Caco-2 (cell line): ENCODE measurements at regions not wholly inside any gene's neighbourhood (a gene's known extent, or its start where the extent isn't known, plus 50 kb on each side); places are given as distances from the start of the nearest gene placed in this dataset.

Experiments used
- BruUV-seq: library from RNA; stranded (reverse); fragments of 400-500 nt; replicated peaks from 2 replicates; lab custom pipeline; 2021; lab: Mats Ljungman, UMichigan
- CTCF ChIA-PET: fragments of 300-600 bp; sonication (Branson Sonifier 250); formaldehyde crosslinking; loops from one replicate; lab custom pipeline; 2022; ENCODE audit warnings: antibody characterized with exemption; lab: Charles Lee
- POLR2A ChIA-PET: fragments of 300-600 bp; sonication (Branson Sonifier 250); formaldehyde crosslinking; loops from one replicate; lab custom pipeline; 2022; ENCODE audit warnings: antibody characterized with exemption; lab: Charles Lee
- DNase-seq, 2 experiments: peaks; one replicate each; pipeline versions ENCODE4 v3.0.0 to v3.0.0-alpha.2; 2020 to 2022
- H3K27me3 ChIP-seq: replicated peaks from 2 replicates; pipeline ENCODE4 v1.6.0; 2011; ENCODE audit warnings: low read length; ENCODE audit not compliant: control insufficient read depth, insufficient read depth
- H3K36me3 ChIP-seq: 2 replicates; pipeline ENCODE4 v1.5.1; 2011; ENCODE audit warnings: low read length; ENCODE audit not compliant: control insufficient read depth, insufficient read depth
- H3K4me1 ChIP-seq: fragments of 250-450 bp; sonication (Bioruptor Pico); 2 replicates; pipeline ENCODE4 v1.5.1; 2020; ENCODE audit warnings: mild to moderate bottlenecking
- H3K4me3 ChIP-seq: 2 replicates; pipeline ENCODE4 v1.5.1; 2011; ENCODE audit warnings: low read depth, mild to moderate bottlenecking, control low read depth, low read length
- H3K9me3 ChIP-seq: fragments of 250-450 bp; sonication (Bioruptor Pico); 2 replicates; pipeline ENCODE4 v1.5.1; 2020; ENCODE audit warnings: mild to moderate bottlenecking, moderate library complexity
- H3K27ac Mint-ChIP-seq: one replicate; pipeline ENCODE4 v1.8.0; 2022; ENCODE audit warnings: mixed read lengths; ENCODE audit not compliant: unreplicated experiment
- H3K27me3 Mint-ChIP-seq: one replicate; pipeline ENCODE4 v1.8.0; 2022; ENCODE audit warnings: mixed read lengths; ENCODE audit not compliant: insufficient read depth, unreplicated experiment
- H3K36me3 Mint-ChIP-seq: one replicate; pipeline ENCODE4 v1.8.0; 2022; ENCODE audit warnings: mild to moderate bottlenecking, mixed read lengths; ENCODE audit not compliant: insufficient read depth, unreplicated experiment
- H3K4me1 Mint-ChIP-seq: one replicate; pipeline ENCODE4 v1.8.0; 2022; ENCODE audit warnings: low read depth, mixed read lengths; ENCODE audit not compliant: unreplicated experiment
- H3K4me3 Mint-ChIP-seq: one replicate; pipeline ENCODE4 v1.8.0; 2022; ENCODE audit warnings: mild to moderate bottlenecking, moderate library complexity, mixed read lengths; ENCODE audit not compliant: unreplicated experiment
- H3K9me3 Mint-ChIP-seq: one replicate; pipeline ENCODE4 v1.8.0; 2022; ENCODE audit warnings: mixed read lengths; ENCODE audit not compliant: unreplicated experiment
- CTCF ChIP-seq, 2 experiments: fragments of 200-600 bp in 1 of 2; IDR thresholded peaks; 1 replicate in 1 of 2; 2 replicates in 1 of 2; pipeline versions ENCODE4 v1.5.1 to v1.8.0; 2011 to 2022; ENCODE audit warnings: antibody characterized with exemption in 1 of 2, control low read depth in 1 of 2, inconsistent platforms in 1 of 2, low read depth in 1 of 2, low read length in 1 of 2, mild to moderate bottlenecking in 1 of 2, moderate library complexity in 1 of 2; ENCODE audit not compliant: insufficient read depth in 1 of 2, severe bottlenecking in 1 of 2, unreplicated experiment in 1 of 2
- intact Hi-C: fragments of 100-400 bp; cut with micrococcal nuclease; formaldehyde crosslinking; loops from one replicate; pipeline ENCODE4 v1.10.0; 2022; ENCODE audit not compliant: unreplicated experiment

GRCh38 chr1:233489411-233489810 lies 124.5 kb upstream of the KCNK1 start:
- Mint-ChIP-seq H3K27ac (no peak overlapping the region), H3K4me3 (no peak overlapping the region), H3K9me3 (peaks cover 10% of the 10 kb centered on the region), H3K27me3 (no peaks in the 10 kb centered on the region), H3K36me3 (no peaks in the 10 kb centered on the region), H3K4me1 (no peaks in the 10 kb centered on the region)
- intact Hi-C loops = no loop called here
- ChIA-PET CTCF (no interaction called here), POLR2A (no interaction called here)
- no TSS peak for BruUV-seq
- DNase-seq = no peak
- Histone ChIP-seq H3K27me3 (no peaks in the 10 kb centered on the region), H3K4me3 (no peak overlapping the region), H3K4me1 (no peaks in the 10 kb centered on the region), H3K9me3 (no peaks in the 10 kb centered on the region), H3K36me3 (no peaks in the 10 kb centered on the region)
- no peak for TF ChIP-seq CTCF (IDR thresholded peaks at IDR 0.05; ENCODE audit: insufficient read depth in 1 of 2, low read depth in 1 of 2, low read length in 1 of 2, severe bottlenecking in 1 of 2, unreplicated experiment in 1 of 2)

- no peaks in the 10 kb centered on the region for H3K36me3 Mint-ChIP-seq
- CTCF ChIA-PET = no interaction called here
- no peak for DNase-seq
- no peak overlapping the region for H3K27ac Mint-ChIP-seq
- no TSS peak for BruUV-seq
- no peak overlapping the region for H3K4me3 Mint-ChIP-seq
- no peaks in the 10 kb centered on the region for H3K27me3 Mint-ChIP-seq
- no peaks in the 10 kb centered on the region for H3K4me1 Mint-ChIP-seq
- H3K4me3 ChIP-seq = no peak overlapping the region
- POLR2A ChIA-PET = no interaction called here
- peaks cover 10% of the 10 kb centered on the region for H3K9me3 Mint-ChIP-seq
- no peaks in the 10 kb centered on the region for H3K4me1 ChIP-seq
- TF ChIP-seq CTCF (IDR thresholded peaks at IDR 0.05; ENCODE audit: insufficient read depth in 1 of 2, low read depth in 1 of 2, low read length in 1 of 2, severe bottlenecking in 1 of 2, unreplicated experiment in 1 of 2) = no peak
- no peaks in the 10 kb centered on the region for H3K9me3 ChIP-seq
- intact Hi-C loops = no loop called here
- no peaks in the 10 kb centered on the region for H3K27me3 ChIP-seq
- no peaks in the 10 kb centered on the region for H3K36me3 ChIP-seq
Observed at GRCh38 chr1:233490488-233490887, 123.4 kb upstream of the KCNK1 start.

GRCh38 chr1:233491953-233492620 lies 121.8 kb upstream of the KCNK1 start:
- Mint-ChIP-seq H3K27me3 (peaks cover 5% of the 10 kb centered on the region), H3K4me3 (no peak overlapping the region), H3K36me3 (no peaks in the 10 kb centered on the region), H3K4me1 (no peaks in the 10 kb centered on the region), H3K9me3 (peaks cover 18% of the 10 kb centered on the region), H3K27ac (no peak overlapping the region)
- Histone ChIP-seq H3K9me3 (no peaks in the 10 kb centered on the region), H3K36me3 (no peaks in the 10 kb centered on the region), H3K27me3 (no peaks in the 10 kb centered on the region), H3K4me1 (no peaks in the 10 kb centered on the region), H3K4me3 (no peak overlapping the region)
- ChIA-PET CTCF (no interaction called here), POLR2A (no interaction called here)
- TF ChIP-seq CTCF (IDR thresholded peaks at IDR 0.05; ENCODE audit: insufficient read depth in 1 of 2, low read depth in 1 of 2, low read length in 1 of 2, severe bottlenecking in 1 of 2, unreplicated experiment in 1 of 2) = no peak
- intact Hi-C loops = no loop called here
- no TSS peak for BruUV-seq
- no peak for DNase-seq
